ENCODE measurements at regions not wholly inside any gene's neighbourhood (a gene's known extent, or its start where the extent isn't known, plus 50 kb on each side); places are given as distances from the start of the nearest gene placed in this dataset.
"Not testable (repeated sequence)": the region's sequence is repeated elsewhere in the genome, so short reads cannot be mapped to it uniquely, and the experiment has no call there.

- DNase-seq = no peak
- intact Hi-C loops (cut with micrococcal nuclease; ENCODE audit: unreplicated experiment) = loop anchor here (10.0 kb wide), 1 partner anchor 358 kb away; no protein-coding TSS in a partner anchor
- H3K27ac Mint-ChIP-seq (ENCODE audit: unreplicated experiment) = no peak overlapping the region
- TF ChIP-seq CTCF (IDR thresholded peaks at IDR 0.05; ENCODE audit: unreplicated experiment) = no peak
- H3K9me3 Mint-ChIP-seq (ENCODE audit: low read depth, unreplicated experiment) = peaks cover 3% of the 10 kb centered on the region
- BruUV-seq (replicated peaks) = no TSS peak
- peaks cover 67% of the 10 kb centered on the region for H3K27me3 Mint-ChIP-seq (ENCODE audit: unreplicated experiment)
- CTCF ChIA-PET = no interaction called here
- no peaks in the 10 kb centered on the region for H3K4me1 Mint-ChIP-seq (ENCODE audit: low read depth, unreplicated experiment)
- H3K4me3 Mint-ChIP-seq (ENCODE audit: low read depth, unreplicated experiment) = no peak overlapping the region
- H3K36me3 Mint-ChIP-seq (ENCODE audit: insufficient read depth, unreplicated experiment) = no peaks in the 10 kb centered on the region
These were observed 209.4 kb upstream of the FOXK1 start for GRCh38 chr7:4472728-4473127.

GRCh38 chr7:4479367-4480039, 202.6 kb upstream of the FOXK1 start:
- Mint-ChIP-seq H3K36me3 (ENCODE audit: insufficient read depth, unreplicated experiment) (no peaks in the 10 kb centered on the region), H3K9me3 (ENCODE audit: low read depth, unreplicated experiment) (peaks cover 13% of the 10 kb centered on the region), H3K4me3 (ENCODE audit: low read depth, unreplicated experiment) (no peak overlapping the region), H3K27me3 (ENCODE audit: unreplicated experiment) (peaks cover 46% of the 10 kb centered on the region), H3K4me1 (ENCODE audit: low read depth, unreplicated experiment) (no peaks in the 10 kb centered on the region), H3K27ac (ENCODE audit: unreplicated experiment) (no peak overlapping the region)
- CTCF ChIA-PET = interaction anchor here (1.0 kb wide), 2 partner anchors 134 to 558 kb away, joined by 3 read pairs; no protein-coding TSS in a partner anchor
- no TSS peak for BruUV-seq (replicated peaks)
- intact Hi-C loops (cut with micrococcal nuclease; ENCODE audit: unreplicated experiment) = loop anchor here (1.0 to 10.0 kb wide), 3 partner anchors 57 to 557 kb away; no protein-coding TSS in a partner anchor
- peak; percentile 74 for DNase-seq
- TF ChIP-seq CTCF (IDR thresholded peaks at IDR 0.05; ENCODE audit: unreplicated experiment) = peak; percentile 65

- H3K4me3 Mint-ChIP-seq (ENCODE audit: low read depth, unreplicated experiment); H3K27ac Mint-ChIP-seq (ENCODE audit: unreplicated experiment); intact Hi-C loops (cut with micrococcal nuclease; ENCODE audit: unreplicated experiment); H3K36me3 Mint-ChIP-seq (ENCODE audit: insufficient read depth, unreplicated experiment); DNase-seq; BruUV-seq (replicated peaks); CTCF ChIA-PET; H3K4me1 Mint-ChIP-seq (ENCODE audit: low read depth, unreplicated experiment): not testable (repeated sequence)
- peaks cover 11% of the 10 kb centered on the region for H3K9me3 Mint-ChIP-seq (ENCODE audit: low read depth, unreplicated experiment)
- peaks cover 46% of the 10 kb centered on the region for H3K27me3 Mint-ChIP-seq (ENCODE audit: unreplicated experiment)
These were observed 202.0 kb upstream of the FOXK1 start for GRCh38 chr7:4480131-4480530.

- CTCF ChIA-PET = no interaction called here
- BruUV-seq (replicated peaks) = no TSS peak
- intact Hi-C loops (cut with micrococcal nuclease; ENCODE audit: unreplicated experiment) = no loop called here
- no peaks in the 10 kb centered on the region for H3K36me3 Mint-ChIP-seq (ENCODE audit: insufficient read depth, unreplicated experiment)
- no peak overlapping the region for H3K4me3 Mint-ChIP-seq (ENCODE audit: low read depth, unreplicated experiment)
- H3K4me1 Mint-ChIP-seq (ENCODE audit: low read depth, unreplicated experiment) = no peaks in the 10 kb centered on the region
- H3K27ac Mint-ChIP-seq (ENCODE audit: unreplicated experiment) = no peak overlapping the region
- TF ChIP-seq CTCF (IDR thresholded peaks at IDR 0.05; ENCODE audit: unreplicated experiment) = no peak
- peaks cover 10% of the 10 kb centered on the region for H3K9me3 Mint-ChIP-seq (ENCODE audit: low read depth, unreplicated experiment)
- peaks cover 30% of the 10 kb centered on the region for H3K27me3 Mint-ChIP-seq (ENCODE audit: unreplicated experiment)
- DNase-seq = no peak
These were observed 198.2 kb upstream of the FOXK1 start for GRCh38 chr7:4483851-4484250.

- peaks cover 10% of the 10 kb centered on the region for H3K9me3 Mint-ChIP-seq (ENCODE audit: low read depth, unreplicated experiment)
- BruUV-seq (replicated peaks) = no TSS peak
These were observed 197.6 kb upstream of the FOXK1 start for GRCh38 chr7:4484545-4484944.

More at GRCh38 chr7:4484545-4484944, 197.6 kb upstream of the FOXK1 start:
- intact Hi-C loops (cut with micrococcal nuclease; ENCODE audit: unreplicated experiment) = no loop called here
- H3K4me1 Mint-ChIP-seq (ENCODE audit: low read depth, unreplicated experiment) = no peaks in the 10 kb centered on the region
- H3K27me3 Mint-ChIP-seq (ENCODE audit: unreplicated experiment) = peaks cover 30% of the 10 kb centered on the region
- TF ChIP-seq CTCF (IDR thresholded peaks at IDR 0.05; ENCODE audit: unreplicated experiment) = no peak
- no peak for DNase-seq
- H3K4me3 Mint-ChIP-seq (ENCODE audit: low read depth, unreplicated experiment) = no peak overlapping the region
- H3K27ac Mint-ChIP-seq (ENCODE audit: unreplicated experiment) = no peak overlapping the region
- CTCF ChIA-PET = no interaction called here
- no peaks in the 10 kb centered on the region for H3K36me3 Mint-ChIP-seq (ENCODE audit: insufficient read depth, unreplicated experiment)
